Peyer's patch (tissue), 4 donors: ENCODE measurements at regions not wholly inside any gene's neighbourhood (a gene's known extent, or its start where the extent isn't known, plus 50 kb on each side); places are given as distances from the start of the nearest gene placed in this dataset.

ENCODE experiments used
- CTCF ChIP-seq, 6 experiments: fragments of 450-650 bp in 4 of 6; fragments of 200-600 bp in 2 of 6; sonication (generic) in 1 of 6; IDR thresholded peaks; one replicate each; pipeline ENCODE4 v1.5.1; 2017 to 2019; ENCODE audit warnings: antibody characterized with exemption in 6 of 6, mild to moderate bottlenecking in 3 of 6, moderate library complexity in 1 of 6
- POLR2A ChIP-seq, 2 donors: fragments of 450-650 bp; IDR thresholded peaks; one replicate each; pipeline ENCODE4 v1.5.1; 2017; ENCODE audit warnings: antibody characterized with exemption in 2 of 2, mild to moderate bottlenecking in 2 of 2, moderate library complexity in 2 of 2

- no peak for TF ChIP-seq CTCF (IDR thresholded peaks at IDR 0.05)
- no peak for TF ChIP-seq POLR2A (IDR thresholded peaks at IDR 0.05)
These were observed 86.2 kb downstream of the SLC25A15 start for GRCh38 chr13:40875583-40875982.
